Activated CD4-positive, alpha-beta memory T cell treated with anti-CD3 and anti-CD28 coated beads for 36 hours (primary cell): ENCODE measurements at regions not wholly inside any gene's neighbourhood (a gene's known extent, or its start where the extent isn't known, plus 50 kb on each side); places are given as distances from the start of the nearest gene placed in this dataset.
"Not testable (repeated sequence)": the region's sequence is repeated elsewhere in the genome, so short reads cannot be mapped to it uniquely, and the experiment has no call there.

ENCODE experiments used
- CTCF ChIA-PET: fragments of 350-600 bp; sonication (Branson Sonifier 250); formaldehyde crosslinking; loops from one replicate; lab custom pipeline; 2021; ENCODE audit warnings: antibody characterized with exemption, inconsistent platforms; lab: Charles Lee
- POLR2A ChIA-PET: fragments of 350-600 bp; sonication (Branson Sonifier 250); formaldehyde crosslinking; loops from one replicate; lab custom pipeline; 2021; ENCODE audit warnings: antibody characterized with exemption; lab: Charles Lee
- DNase-seq: peaks from one replicate; pipeline ENCODE4 v3.0.0-alpha.2; 2020
- H3K27ac Mint-ChIP-seq: one replicate; pipeline ENCODE4 v1.8.0; 2021; ENCODE audit warnings: mixed read lengths
- H3K27me3 Mint-ChIP-seq: one replicate; pipeline ENCODE4 v1.8.0; 2021; ENCODE audit warnings: mixed read lengths
- H3K36me3 Mint-ChIP-seq: one replicate; pipeline ENCODE4 v1.8.0; 2021; ENCODE audit warnings: mixed read lengths
- H3K4me1 Mint-ChIP-seq: one replicate; pipeline ENCODE4 v1.8.0; 2021; ENCODE audit warnings: low read depth, mixed read lengths
- H3K4me3 Mint-ChIP-seq: one replicate; pipeline ENCODE4 v1.8.0; 2021; ENCODE audit warnings: mild to moderate bottlenecking, mixed read lengths
- H3K9me3 Mint-ChIP-seq: one replicate; pipeline ENCODE4 v1.8.0; 2021; ENCODE audit warnings: mixed read lengths
- intact Hi-C: fragments of 100-400 bp; cut with micrococcal nuclease; formaldehyde crosslinking; loops from one replicate; pipeline ENCODE4 v1.15.1; 2023

- no peak overlapping the region for H3K27ac Mint-ChIP-seq
- intact Hi-C loops, result no loop called here
- no peaks in the 10 kb centered on the region for H3K4me1 Mint-ChIP-seq
- peaks cover 10% of the 10 kb centered on the region for H3K9me3 Mint-ChIP-seq
- no peaks in the 10 kb centered on the region for H3K27me3 Mint-ChIP-seq
- no peaks in the 10 kb centered on the region for H3K36me3 Mint-ChIP-seq
- ChIA-PET POLR2A (no interaction called here), CTCF (no interaction called here)
- no peak for DNase-seq
- H3K4me3 Mint-ChIP-seq, result no peak overlapping the region
Observed at GRCh38 chr7:119007236-119007635, 782.7 kb downstream of the ANKRD7 start.

- ChIA-PET POLR2A (no interaction called here), CTCF (no interaction called here)
- DNase-seq, result no peak
- Mint-ChIP-seq H3K27ac (no peak overlapping the region), H3K4me1 (no peaks in the 10 kb centered on the region), H3K27me3 (no peaks in the 10 kb centered on the region), H3K4me3 (no peak overlapping the region), H3K9me3 (peaks cover 7% of the 10 kb centered on the region), H3K36me3 (no peaks in the 10 kb centered on the region)
- intact Hi-C loops, result no loop called here
Observed at GRCh38 chr7:119010635-119011034, 786.1 kb downstream of the ANKRD7 start.

- Mint-ChIP-seq H3K27me3 (no peaks in the 10 kb centered on the region), H3K4me3 (no peak overlapping the region), H3K27ac (no peak overlapping the region), H3K4me1 (no peaks in the 10 kb centered on the region), H3K9me3 (peaks cover 15% of the 10 kb centered on the region), H3K36me3 (no peaks in the 10 kb centered on the region)
- CTCF ChIA-PET, result no interaction called here
- POLR2A ChIA-PET, result no interaction called here
- intact Hi-C loops, result no loop called here
- DNase-seq, result no peak
Observed at GRCh38 chr7:119026391-119026790, 801.9 kb downstream of the ANKRD7 start.

- Mint-ChIP-seq H3K4me3 (no peak overlapping the region), H3K36me3 (no peaks in the 10 kb centered on the region), H3K4me1 (no peaks in the 10 kb centered on the region), H3K27me3 (no peaks in the 10 kb centered on the region), H3K9me3 (peaks cover 11% of the 10 kb centered on the region), H3K27ac (no peak overlapping the region)
- ChIA-PET POLR2A (no interaction called here), CTCF (no interaction called here)
- intact Hi-C loops, result no loop called here
- no peak for DNase-seq
Observed at GRCh38 chr7:119028736-119029135, 804.2 kb downstream of the ANKRD7 start.

- CTCF ChIA-PET, H3K4me1 Mint-ChIP-seq, H3K27ac Mint-ChIP-seq, H3K27me3 Mint-ChIP-seq, POLR2A ChIA-PET, DNase-seq, H3K4me3 Mint-ChIP-seq, intact Hi-C loops, H3K36me3 Mint-ChIP-seq: not testable (repeated sequence)
- peaks cover 16% of the 10 kb centered on the region for H3K9me3 Mint-ChIP-seq
Observed at GRCh38 chr7:119032136-119032535, 807.6 kb downstream of the ANKRD7 start.

- POLR2A ChIA-PET, result no interaction called here
- H3K27me3 Mint-ChIP-seq, result no peaks in the 10 kb centered on the region
- no peak overlapping the region for H3K4me3 Mint-ChIP-seq
- CTCF ChIA-PET, result interaction anchor here (0.7 kb wide), 1 partner anchor 26 kb away, joined by 4 read pairs; no protein-coding TSS in a partner anchor
- no peaks in the 10 kb centered on the region for H3K4me1 Mint-ChIP-seq
- H3K9me3 Mint-ChIP-seq, result peaks cover 21% of the 10 kb centered on the region
- no peak for DNase-seq
- H3K36me3 Mint-ChIP-seq, result no peaks in the 10 kb centered on the region
- intact Hi-C loops, result no loop called here
- H3K27ac Mint-ChIP-seq, result no peak overlapping the region
Observed at GRCh38 chr7:119033641-119034040, 809.1 kb downstream of the ANKRD7 start.

- CTCF ChIA-PET, result no interaction called here
- DNase-seq, result no peak
- Mint-ChIP-seq H3K4me1 (no peaks in the 10 kb centered on the region), H3K27ac (no peak overlapping the region), H3K36me3 (no peaks in the 10 kb centered on the region), H3K9me3 (peaks cover 20% of the 10 kb centered on the region), H3K4me3 (no peak overlapping the region), H3K27me3 (no peaks in the 10 kb centered on the region)
- POLR2A ChIA-PET, result no interaction called here
- intact Hi-C loops, result no loop called here
Observed at GRCh38 chr7:119037941-119038340, 813.4 kb downstream of the ANKRD7 start.

GRCh38 chr7:119046068-119046467 is 821.6 kb downstream of the ANKRD7 start:
- no peak for DNase-seq
- POLR2A ChIA-PET, result no interaction called here

GRCh38 chr7:119065966-119066365 is 841.5 kb downstream of the ANKRD7 start:
- Mint-ChIP-seq H3K9me3 (peaks cover 11% of the 10 kb centered on the region), H3K27me3 (no peaks in the 10 kb centered on the region), H3K4me1 (no peaks in the 10 kb centered on the region), H3K27ac (no peak overlapping the region), H3K4me3 (no peak overlapping the region), H3K36me3 (no peaks in the 10 kb centered on the region)
- DNase-seq, result no peak
- intact Hi-C loops, result no loop called here
- POLR2A ChIA-PET, result no interaction called here
- CTCF ChIA-PET, result no interaction called here

More at GRCh38 chr7:119046068-119046467, 821.6 kb downstream of the ANKRD7 start:
- intact Hi-C loops, result no loop called here
- H3K4me3 Mint-ChIP-seq, result no peak overlapping the region
- no peak overlapping the region for H3K27ac Mint-ChIP-seq
- H3K9me3 Mint-ChIP-seq, result peaks cover 19% of the 10 kb centered on the region
- H3K4me1 Mint-ChIP-seq, result no peaks in the 10 kb centered on the region
- CTCF ChIA-PET, result no interaction called here
- H3K27me3 Mint-ChIP-seq, result no peaks in the 10 kb centered on the region
- no peaks in the 10 kb centered on the region for H3K36me3 Mint-ChIP-seq

GRCh38 chr7:119086026-119086425 is 861.5 kb downstream of the ANKRD7 start:
- CTCF ChIA-PET, result no interaction called here
- no peak for DNase-seq
- Mint-ChIP-seq H3K9me3 (peaks cover 16% of the 10 kb centered on the region), H3K27me3 (no peaks in the 10 kb centered on the region), H3K4me1 (no peaks in the 10 kb centered on the region), H3K27ac (no peak overlapping the region), H3K4me3 (no peak overlapping the region), H3K36me3 (no peaks in the 10 kb centered on the region)
- intact Hi-C loops, result no loop called here
- POLR2A ChIA-PET, result no interaction called here

- H3K36me3 Mint-ChIP-seq, result no peaks in the 10 kb centered on the region
- no peak overlapping the region for H3K27ac Mint-ChIP-seq
- intact Hi-C loops, result no loop called here
- no peaks in the 10 kb centered on the region for H3K4me1 Mint-ChIP-seq
- ChIA-PET POLR2A (no interaction called here), CTCF (no interaction called here)
- no peak for DNase-seq
- no peaks in the 10 kb centered on the region for H3K27me3 Mint-ChIP-seq
- no peak overlapping the region for H3K4me3 Mint-ChIP-seq
- peaks cover 5% of the 10 kb centered on the region for H3K9me3 Mint-ChIP-seq
Observed at GRCh38 chr7:119090851-119091250, 866.3 kb downstream of the ANKRD7 start.

GRCh38 chr7:119096683-119097082 is 872.2 kb downstream of the ANKRD7 start:
- POLR2A ChIA-PET, result no interaction called here
- Mint-ChIP-seq H3K4me1 (no peaks in the 10 kb centered on the region), H3K9me3 (peaks cover 17% of the 10 kb centered on the region), H3K36me3 (no peaks in the 10 kb centered on the region), H3K27ac (no peak overlapping the region), H3K27me3 (no peaks in the 10 kb centered on the region), H3K4me3 (no peak overlapping the region)
- intact Hi-C loops, result no loop called here
- CTCF ChIA-PET, result no interaction called here
- DNase-seq, result no peak

- H3K27ac Mint-ChIP-seq, H3K36me3 Mint-ChIP-seq, H3K4me1 Mint-ChIP-seq, CTCF ChIA-PET, H3K4me3 Mint-ChIP-seq, intact Hi-C loops, POLR2A ChIA-PET, H3K27me3 Mint-ChIP-seq, DNase-seq: not testable (repeated sequence)
- H3K9me3 Mint-ChIP-seq, result peaks cover 17% of the 10 kb centered on the region
Observed at GRCh38 chr7:119100611-119101258, 876.2 kb downstream of the ANKRD7 start.
